H1 (cell line): ENCODE measurements at regions not wholly inside any gene's neighbourhood (a gene's known extent, or its start where the extent isn't known, plus 50 kb on each side); places are given as distances from the start of the nearest gene placed in this dataset.

Experiments
- CHD2 ChIP-seq: IDR thresholded peaks from 2 replicates; pipeline ENCODE4 v1.6.1; 2012; ENCODE audit warnings: low read length, improper control_type of control experiment
- CTCF ChIP-seq, 3 experiments: IDR thresholded peaks; 1 replicate in 2 of 3; 2 replicates in 1 of 3; pipeline versions ENCODE4 v1.5.1 to v1.6.1; 2011; ENCODE audit warnings: low read length in 3 of 3, mild to moderate bottlenecking in 3 of 3, inconsistent platforms in 2 of 3, low read depth in 1 of 3, moderate library complexity in 1 of 3; ENCODE audit not compliant: insufficient read depth in 1 of 3; ENCODE audit errors: control extremely low read depth in 1 of 3
- EP300 ChIP-seq, 2 experiments: IDR thresholded peaks; 1 replicate in 1 of 2; 2 replicates in 1 of 2; pipeline ENCODE4 v1.6.1; 2011 to 2012; ENCODE audit warnings: low read depth in 2 of 2, low read length in 2 of 2, mild to moderate bottlenecking in 2 of 2, borderline replicate concordance in 1 of 2, inconsistent platforms in 1 of 2, moderate library complexity in 1 of 2
- EZH2 ChIP-seq: fragments of 200-600 bp; sonication (generic); IDR thresholded peaks from 2 replicates; pipeline ENCODE4 v1.7.1; 2012; ENCODE audit warnings: low read depth, mild to moderate bottlenecking, moderate library complexity, low read length, inconsistent platforms; ENCODE audit not compliant: severe bottlenecking
- POLR2AphosphoS5 ChIP-seq: IDR thresholded peaks from 2 replicates; pipeline ENCODE4 v1.6.1; 2011; ENCODE audit warnings: low read depth, low read length

- TF ChIP-seq CTCF (IDR thresholded peaks at IDR 0.05; ENCODE audit: control extremely low read depth in 1 of 3, insufficient read depth in 1 of 3, low read depth in 1 of 3, low read length in 3 of 3): no peak
- no peak for TF ChIP-seq EZH2
- no peak for TF ChIP-seq CHD2
- TF ChIP-seq POLR2AphosphoS5: no peak
- no peak for TF ChIP-seq EP300 (IDR thresholded peaks at IDR 0.05; ENCODE audit: borderline replicate concordance in 1 of 2, low read depth in 2 of 2, low read length in 2 of 2)
Measured at GRCh38 chr11:26027887-26028286, 304.0 kb upstream of the ANO3 start.
